ENCODE measurements at regions not wholly inside any gene's neighbourhood (a gene's known extent, or its start where the extent isn't known, plus 50 kb on each side); places are given as distances from the start of the nearest gene placed in this dataset.
"Not testable (repeated sequence)": the region's sequence is repeated elsewhere in the genome, so short reads cannot be mapped to it uniquely, and the experiment has no call there.

DNA sequence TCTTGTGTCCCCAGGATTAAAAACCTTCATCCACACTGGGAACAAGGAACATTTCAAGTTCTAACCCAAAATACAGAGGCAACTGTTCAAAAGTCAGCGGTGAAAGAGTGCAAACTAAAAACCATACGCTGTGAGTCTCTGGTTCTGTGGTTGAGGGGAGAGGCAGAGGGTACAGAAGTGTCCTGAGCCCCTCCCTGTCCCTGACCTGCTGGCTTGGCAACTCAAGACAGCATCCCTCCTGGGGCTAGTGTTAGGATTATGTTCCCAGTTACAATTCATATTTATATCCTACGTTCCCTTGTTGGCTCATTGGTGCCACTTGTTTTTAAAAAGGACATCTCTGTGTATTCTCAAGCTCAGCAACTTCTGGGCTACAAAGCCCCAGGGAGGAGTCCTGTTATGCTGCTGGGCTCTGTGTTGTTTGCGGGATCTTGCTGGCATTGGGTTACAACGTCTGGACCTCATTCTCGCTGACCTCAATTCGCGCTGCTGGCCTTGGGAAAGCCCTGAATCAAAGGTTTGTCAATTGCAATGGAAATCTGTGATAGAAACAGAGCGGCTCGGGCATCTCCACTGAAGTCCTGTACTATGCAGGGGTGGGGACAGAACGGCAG lies 420.8 kb downstream of the FUT8 start:
- no peak for DNase-seq (ENCODE audit: low read depth in 2 of 3, low spot score in 2 of 3)

DNA sequence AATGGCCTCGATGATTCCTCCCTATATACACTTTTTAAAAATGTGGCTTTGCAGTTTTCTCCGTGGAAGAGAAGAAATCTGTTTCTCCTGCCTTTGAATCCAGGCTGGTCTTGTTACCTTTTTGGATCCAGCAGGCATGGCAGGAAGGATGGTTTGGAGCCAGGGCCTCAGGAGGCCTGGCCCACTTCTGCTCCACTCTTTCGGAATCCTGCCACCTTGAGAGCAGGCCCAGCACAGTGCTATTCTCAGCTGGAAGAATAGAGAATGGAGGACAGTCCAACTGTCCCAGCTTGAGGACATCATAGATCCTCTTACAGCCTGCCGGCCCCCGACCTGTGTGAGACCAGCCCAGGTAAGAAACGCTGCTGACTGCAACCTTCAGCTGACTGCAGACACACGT lies 421.5 kb downstream of the FUT8 start:
- no peak for DNase-seq (ENCODE audit: low read depth in 2 of 3, low spot score in 2 of 3)

- no peak for DNase-seq (ENCODE audit: low read depth in 2 of 3, low spot score in 2 of 3)
These were observed 422.3 kb downstream of the FUT8 start for GRCh38 chr14:65834812-65835211.

GRCh38 chr14:65835501-65835900 lies 423.0 kb downstream of the FUT8 start:
- no peak for DNase-seq (ENCODE audit: low read depth in 2 of 3, low spot score in 2 of 3)

DNA sequence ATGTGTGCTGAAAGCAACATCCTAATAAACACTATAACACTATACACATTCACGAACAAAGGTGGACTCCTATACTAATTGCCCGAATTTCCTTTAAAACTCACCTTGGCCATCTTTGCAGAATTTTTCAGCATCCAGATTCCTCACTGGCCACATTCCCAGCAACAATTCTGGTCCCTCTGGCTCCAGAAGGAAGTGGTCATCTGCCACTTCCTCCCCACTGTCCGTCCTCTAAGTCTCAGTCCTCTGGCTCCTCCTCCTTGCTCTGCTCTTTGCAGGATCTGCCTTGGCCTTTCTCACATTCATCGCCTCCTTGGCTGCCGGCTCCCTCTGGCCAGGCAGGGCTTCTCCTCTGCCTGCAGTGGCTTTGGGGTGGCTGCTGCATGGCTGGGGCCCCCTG lies 426.0 kb downstream of the FUT8 start:
- no peak for DNase-seq (ENCODE audit: low read depth in 2 of 3, low spot score in 2 of 3)

DNA sequence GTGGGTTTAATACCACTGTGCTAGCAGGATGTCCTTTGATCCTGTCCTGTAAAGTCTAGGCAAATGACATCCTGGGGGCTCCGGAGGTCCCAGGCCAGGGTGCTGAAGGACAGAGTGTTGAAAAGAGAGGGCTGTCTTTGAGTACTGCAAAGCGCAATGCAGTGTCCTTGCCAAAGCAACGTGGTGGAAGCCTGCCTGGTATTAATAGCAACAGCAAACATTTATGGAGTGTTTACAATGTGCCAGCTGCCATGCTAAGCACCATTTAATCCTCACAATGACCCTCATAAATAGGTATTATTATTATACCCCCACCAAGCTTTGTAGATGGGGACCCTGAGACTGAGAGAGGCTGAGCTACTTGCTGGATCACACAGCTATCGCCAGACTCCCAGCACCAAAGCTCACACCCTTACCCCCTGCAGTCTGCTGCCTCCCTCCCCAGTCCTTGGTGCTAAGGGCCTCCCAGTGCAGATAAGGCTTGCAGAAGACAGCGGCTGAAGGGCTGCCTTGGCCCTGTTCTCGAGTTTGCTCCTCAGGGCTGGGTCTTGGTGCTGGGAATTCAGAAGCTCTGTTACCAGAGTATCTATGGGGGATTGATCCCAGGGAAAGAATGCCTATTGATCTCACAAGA lies 427.7 kb downstream of the FUT8 start:
- DNase-seq (ENCODE audit: low read depth in 2 of 3, low spot score in 2 of 3) = no peak

GRCh38 chr14:65840786-65841185 lies 428.3 kb downstream of the FUT8 start:
- DNase-seq (ENCODE audit: low read depth in 2 of 3, low spot score in 2 of 3) = no peak

DNA sequence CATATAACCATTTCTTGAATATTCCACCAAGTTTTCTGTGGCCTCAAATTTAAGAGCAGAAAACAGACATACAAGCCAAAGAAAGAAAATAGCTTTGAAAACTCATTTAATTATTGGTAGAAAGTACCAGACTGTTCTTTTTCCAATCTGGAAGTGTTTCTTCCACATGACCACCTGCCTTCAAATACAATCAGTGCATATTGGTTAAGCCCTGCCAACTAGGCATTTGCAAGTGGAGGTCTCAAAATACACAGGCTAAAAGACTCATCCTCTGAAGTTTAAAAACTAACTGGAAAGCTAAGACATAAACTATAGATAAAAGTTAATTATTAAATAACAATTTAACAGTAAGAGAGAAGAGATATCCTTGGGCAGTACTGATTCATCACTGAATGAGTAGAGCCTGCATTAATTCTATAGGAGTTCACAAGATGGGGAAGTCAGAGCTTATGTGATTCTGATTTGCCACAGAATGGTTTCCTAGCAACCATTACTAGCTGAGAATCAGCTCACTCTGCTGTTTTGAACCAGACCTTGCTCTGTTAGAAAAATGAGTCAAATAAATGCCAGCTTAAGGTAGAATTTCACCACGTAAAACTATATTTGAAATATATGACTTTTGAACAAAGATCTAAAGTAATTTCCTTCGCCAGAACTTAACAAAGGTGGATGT lies 433.8 kb downstream of the FUT8 start:
- peak; percentile 21 to 77 (median 26) for DNase-seq (ENCODE audit: low read depth in 2 of 3, low spot score in 2 of 3)

- DNase-seq (ENCODE audit: low read depth in 2 of 3, low spot score in 2 of 3) = peak; percentile 23 to 72 (median 65)
These were observed 434.7 kb downstream of the FUT8 start for GRCh38 chr14:65847075-65847847.

GRCh38 chr14:65847931-65848330 lies 435.4 kb downstream of the FUT8 start:
- not testable (repeated sequence) for DNase-seq (ENCODE audit: low read depth in 2 of 3, low spot score in 2 of 3)

DNA sequence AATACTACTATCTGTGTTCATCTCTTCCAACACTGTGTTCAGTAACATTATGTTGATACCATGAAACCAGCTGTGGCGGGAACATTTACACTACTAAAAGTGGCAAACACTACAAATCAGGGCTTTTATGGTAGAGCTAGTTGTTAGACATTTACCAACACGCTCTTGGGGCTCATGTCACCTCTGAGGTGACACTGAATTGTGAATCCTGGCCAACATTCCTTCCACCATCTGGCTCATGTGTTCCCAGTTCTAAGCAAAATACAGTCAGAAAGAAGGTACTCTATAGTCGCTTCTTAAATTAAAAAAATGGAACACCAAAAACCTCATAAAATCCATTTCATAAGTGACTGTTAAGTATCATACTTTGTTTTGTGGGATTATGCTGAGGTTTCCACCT lies 436.6 kb downstream of the FUT8 start:
- DNase-seq (ENCODE audit: low read depth in 2 of 3, low spot score in 2 of 3) = no peak

GRCh38 chr14:65849558-65849957 lies 437.0 kb downstream of the FUT8 start:
- DNase-seq (ENCODE audit: low read depth in 2 of 3, low spot score in 2 of 3) = peak in 1 of 3 donors; percentile 13

DNA sequence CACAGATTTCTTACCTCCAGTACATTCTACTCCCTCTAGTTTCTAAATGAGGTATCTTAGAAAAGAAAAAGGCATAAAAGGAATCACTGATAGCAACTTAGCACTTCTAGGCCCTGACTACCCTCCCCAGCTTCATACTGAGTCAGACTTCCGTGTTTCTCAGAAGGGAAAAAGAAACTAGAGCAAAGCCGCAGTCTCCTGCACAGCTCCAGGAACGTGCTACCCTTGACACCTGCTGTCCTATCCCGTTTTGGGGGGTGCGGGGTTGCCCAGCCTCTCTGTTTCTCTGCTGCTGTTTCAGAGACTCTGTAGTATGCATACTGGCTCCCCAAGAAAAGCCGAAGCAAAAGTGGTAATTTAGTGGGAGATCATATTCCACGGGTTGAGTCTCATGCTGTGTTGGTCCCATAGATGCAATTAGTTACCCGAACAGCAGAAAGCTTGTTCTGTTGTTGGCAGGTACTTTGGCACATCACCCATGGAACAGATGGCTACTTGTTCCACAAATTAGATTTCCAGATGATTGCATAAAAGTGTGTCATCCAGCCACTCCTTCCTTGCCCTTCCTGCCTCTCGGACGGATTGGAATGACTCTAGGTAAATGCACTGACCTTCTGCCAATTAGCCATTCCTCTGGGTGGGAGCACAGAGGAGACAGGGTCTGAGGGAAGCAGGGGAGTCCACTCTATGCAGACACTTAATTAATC lies 438.1 kb downstream of the FUT8 start:
- DNase-seq (ENCODE audit: low read depth in 2 of 3, low spot score in 2 of 3) = peak in 2 of 3 donors; percentile 4 to 36

GRCh38 chr14:65852689-65853088 lies 440.2 kb downstream of the FUT8 start:
- DNase-seq (ENCODE audit: low read depth in 2 of 3, low spot score in 2 of 3) = no peak

GRCh38 chr14:65853407-65853955 lies 441.0 kb downstream of the FUT8 start:
- DNase-seq (ENCODE audit: low read depth in 2 of 3, low spot score in 2 of 3) = no peak

- no peak for DNase-seq (ENCODE audit: low read depth in 2 of 3, low spot score in 2 of 3)
These were observed 441.7 kb downstream of the FUT8 start for GRCh38 chr14:65854215-65854614.

- no peak for DNase-seq (ENCODE audit: low read depth in 2 of 3, low spot score in 2 of 3)
These were observed 448.6 kb downstream of the FUT8 start for GRCh38 chr14:65860956-65861611.

DNA sequence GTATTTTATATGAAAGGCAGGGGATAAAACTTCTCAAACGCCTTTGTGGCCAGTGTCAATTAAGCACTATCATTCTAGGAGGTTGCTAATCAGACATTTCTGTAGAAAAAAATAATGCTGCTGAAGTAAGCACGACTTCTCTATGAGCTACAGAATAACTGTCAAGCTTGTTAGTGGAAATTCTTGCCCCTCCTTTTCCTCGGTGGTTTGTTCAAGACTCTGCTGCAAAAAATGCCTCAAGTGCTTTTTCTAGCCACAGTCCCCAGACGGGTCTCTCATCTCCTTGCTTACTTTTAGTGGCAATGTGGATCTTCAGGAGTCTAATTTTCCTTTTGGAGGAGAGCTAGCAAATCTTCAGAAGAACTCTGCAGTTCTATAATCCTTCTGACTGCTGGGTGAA lies 452.0 kb downstream of the FUT8 start:
- DNase-seq (ENCODE audit: low read depth in 2 of 3, low spot score in 2 of 3) = peak in 1 of 3 donors; percentile 27

- DNase-seq (ENCODE audit: low read depth in 2 of 3, low spot score in 2 of 3) = no peak
These were observed 452.5 kb downstream of the FUT8 start for GRCh38 chr14:65864984-65865383.

DNA sequence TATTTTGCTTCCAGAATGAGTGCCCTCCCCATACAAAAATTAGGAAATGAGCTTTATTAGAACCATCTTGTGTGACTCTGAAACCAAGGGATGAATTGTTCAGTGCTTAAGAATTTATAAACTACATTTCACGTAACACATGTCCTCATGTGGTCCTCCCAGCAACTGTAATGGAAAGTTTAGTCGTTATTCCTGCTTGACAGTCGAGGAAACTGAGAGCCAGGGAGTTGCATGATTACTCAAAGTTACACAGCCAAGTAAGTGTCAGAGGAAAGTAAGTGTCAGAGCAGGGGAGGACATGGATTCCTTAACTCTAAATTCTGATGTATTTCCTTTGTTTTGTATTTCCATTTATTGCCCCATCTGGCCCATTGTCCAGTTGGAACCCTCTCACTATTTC lies 453.9 kb downstream of the FUT8 start:
- no peak for DNase-seq (ENCODE audit: low read depth in 2 of 3, low spot score in 2 of 3)

Data from hematopoietic multipotent progenitor cell (in vitro differentiated cells).